Left lobe of liver (tissue), 2 donors: ENCODE measurements at regions not wholly inside any gene's neighbourhood (a gene's known extent, or its start where the extent isn't known, plus 50 kb on each side); places are given as distances from the start of the nearest gene placed in this dataset.

Experiments
- ATAC-seq: fragments of 200-7000 bp; cut with Tn5 transposase; one replicate; pipeline ENCODE4 v1.9.1; 2020; ENCODE audit warnings: mild to moderate bottlenecking, moderate library complexity
- DNase-seq: peaks from one replicate; pipeline ENCODE4 v3.0.0-alpha.2; 2020; ENCODE audit warnings: low spot score
- donor health status: DM: no; HTN: no; CAD: no; lungs with moderate emphysema.
- donor health status: DM: no; HTN: yes; CAD: no.

GRCh38 chr15:38646716-38647115 lies 82.1 kb upstream of the RASGRP1 start:
- ATAC-seq, result no peak
- no peak for DNase-seq

DNA sequence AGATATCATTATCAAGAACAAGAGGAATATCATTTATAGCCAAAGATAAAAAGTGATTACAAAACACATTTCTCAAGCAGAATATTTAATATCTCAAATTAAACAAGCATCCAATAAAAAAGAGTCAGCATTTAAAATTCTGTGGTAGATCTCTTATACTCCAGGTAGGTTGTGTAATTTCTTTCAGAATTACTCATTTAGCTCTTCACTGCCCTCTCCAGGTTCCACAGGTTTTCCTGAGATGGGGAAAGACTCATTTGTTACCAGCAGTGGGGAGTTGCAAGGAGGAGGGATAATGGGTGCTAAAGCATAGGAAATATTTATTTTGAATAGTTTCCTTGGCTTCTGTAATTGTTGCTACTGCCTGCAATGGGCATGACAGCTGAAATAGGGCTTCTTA lies 83.1 kb upstream of the RASGRP1 start:
- ATAC-seq, result peak; percentile 73

DNA sequence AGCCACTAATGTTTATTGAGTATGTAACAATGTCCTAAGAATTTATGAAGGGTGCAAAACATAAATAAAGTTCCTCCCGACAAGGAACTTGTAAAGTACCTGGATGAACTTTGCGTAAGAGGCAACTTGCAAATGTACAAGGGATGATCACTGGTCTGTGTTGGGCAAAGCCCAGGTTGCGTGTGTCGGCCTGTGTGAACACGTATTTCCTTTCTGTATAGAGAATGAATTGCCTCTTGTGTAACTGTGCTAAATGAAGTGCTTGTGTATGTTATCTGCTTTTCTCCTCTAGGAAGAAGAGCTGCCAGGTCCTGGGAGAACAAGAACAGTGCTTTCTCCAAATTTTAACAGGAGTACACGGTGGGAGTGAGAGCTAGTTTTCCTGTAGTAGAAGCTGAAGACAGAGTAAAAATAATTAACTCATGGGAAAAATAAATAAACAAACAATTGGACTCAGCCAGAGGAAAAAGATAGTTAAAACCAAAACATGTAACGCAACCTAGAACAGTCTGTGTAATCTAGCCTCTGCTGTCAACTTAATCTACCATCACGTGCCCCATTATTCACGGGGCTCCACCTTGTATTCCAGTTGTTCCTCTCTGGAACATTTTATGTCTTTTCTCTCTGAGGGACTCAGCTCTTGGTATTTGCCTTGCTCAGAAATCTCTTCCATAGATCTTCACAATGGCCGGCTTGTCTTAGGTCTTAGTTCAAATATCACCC lies 83.7 kb upstream of the RASGRP1 start:
- ATAC-seq, result no peak
- no peak for DNase-seq

More for the DNA sequence above, 83.1 kb upstream of the RASGRP1 start:
- no peak for DNase-seq

GRCh38 chr15:38650384-38650783 lies 85.8 kb upstream of the RASGRP1 start:
- DNase-seq (no peak), ATAC-seq (no peak)

- DNase-seq (no peak), ATAC-seq (no peak)
Measured at GRCh38 chr15:38650936-38651327, 86.3 kb upstream of the RASGRP1 start.

GRCh38 chr15:38651328-38652038 lies 86.9 kb upstream of the RASGRP1 start:
- DNase-seq (no peak), ATAC-seq (no peak)

GRCh38 chr15:38652183-38652794 lies 87.7 kb upstream of the RASGRP1 start:
- DNase-seq (no peak), ATAC-seq (no peak)

- no peak for ATAC-seq
Measured at GRCh38 chr15:38652998-38653397, 88.4 kb upstream of the RASGRP1 start.

DNA sequence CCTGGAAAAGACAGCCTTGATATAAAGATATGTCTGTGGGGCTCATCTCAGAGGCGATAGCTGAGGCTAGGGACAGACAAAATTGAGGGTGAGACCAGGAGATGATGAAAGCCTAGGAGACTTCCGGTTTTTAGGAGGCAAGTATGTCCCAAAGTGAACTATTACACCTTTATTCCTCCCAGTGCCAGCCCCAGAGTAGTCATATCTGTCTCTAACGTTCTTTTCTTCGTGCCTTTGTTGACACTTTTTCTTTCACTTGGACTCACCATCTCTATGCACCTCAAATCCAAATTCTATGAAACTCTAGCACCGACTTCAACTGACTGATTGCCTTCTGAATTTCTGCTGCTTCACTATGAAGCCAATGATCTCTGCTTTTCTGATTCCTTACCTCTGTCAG lies 93.8 kb upstream of the RASGRP1 start:
- DNase-seq (no peak), ATAC-seq (no peak)

More at GRCh38 chr15:38652998-38653397, 88.4 kb upstream of the RASGRP1 start:
- DNase-seq, result no peak

- ATAC-seq (no peak), DNase-seq (no peak)
Measured at GRCh38 chr15:38660738-38661137, 96.1 kb upstream of the RASGRP1 start.

DNA sequence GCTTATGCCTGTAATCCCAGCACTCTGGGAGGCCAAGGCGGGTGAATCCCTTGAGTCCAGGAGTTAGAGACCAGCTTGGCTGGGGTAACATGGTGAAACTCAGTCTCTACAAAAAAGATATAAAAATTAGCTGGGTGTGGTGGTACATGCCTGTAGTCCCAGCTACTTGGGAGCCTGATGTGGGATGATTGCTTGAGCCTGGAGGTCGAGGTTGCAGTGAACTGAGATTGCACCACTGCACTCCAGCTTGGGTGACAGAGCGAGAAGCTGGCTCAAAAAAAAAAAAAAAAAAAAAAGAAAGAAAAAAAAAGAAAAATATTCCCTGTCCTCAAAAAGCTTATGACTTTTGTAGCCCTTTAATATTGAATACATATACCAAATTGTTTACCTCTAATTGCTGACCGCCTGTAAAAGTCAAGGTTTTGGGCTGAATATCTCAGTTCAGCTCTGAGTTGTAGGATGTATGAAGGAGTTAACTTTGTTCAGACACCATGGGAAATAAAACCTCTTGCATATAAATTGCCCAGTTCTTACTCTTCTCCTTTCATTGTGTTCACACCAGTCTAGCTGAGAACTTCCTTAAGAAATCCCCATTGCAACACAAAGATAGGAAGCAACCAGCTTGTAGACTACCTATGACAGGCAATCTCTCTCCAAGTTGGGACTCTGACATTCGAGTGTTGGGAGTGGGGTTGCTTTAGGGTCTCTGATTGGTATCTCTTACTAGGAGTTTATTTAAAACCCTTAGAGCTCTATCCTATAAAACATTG lies 97.6 kb upstream of the RASGRP1 start:
- no peak for ATAC-seq
- no peak for DNase-seq

GRCh38 chr15:38662805-38663204 lies 98.2 kb upstream of the RASGRP1 start:
- no peak for DNase-seq
- ATAC-seq, result no peak

DNA sequence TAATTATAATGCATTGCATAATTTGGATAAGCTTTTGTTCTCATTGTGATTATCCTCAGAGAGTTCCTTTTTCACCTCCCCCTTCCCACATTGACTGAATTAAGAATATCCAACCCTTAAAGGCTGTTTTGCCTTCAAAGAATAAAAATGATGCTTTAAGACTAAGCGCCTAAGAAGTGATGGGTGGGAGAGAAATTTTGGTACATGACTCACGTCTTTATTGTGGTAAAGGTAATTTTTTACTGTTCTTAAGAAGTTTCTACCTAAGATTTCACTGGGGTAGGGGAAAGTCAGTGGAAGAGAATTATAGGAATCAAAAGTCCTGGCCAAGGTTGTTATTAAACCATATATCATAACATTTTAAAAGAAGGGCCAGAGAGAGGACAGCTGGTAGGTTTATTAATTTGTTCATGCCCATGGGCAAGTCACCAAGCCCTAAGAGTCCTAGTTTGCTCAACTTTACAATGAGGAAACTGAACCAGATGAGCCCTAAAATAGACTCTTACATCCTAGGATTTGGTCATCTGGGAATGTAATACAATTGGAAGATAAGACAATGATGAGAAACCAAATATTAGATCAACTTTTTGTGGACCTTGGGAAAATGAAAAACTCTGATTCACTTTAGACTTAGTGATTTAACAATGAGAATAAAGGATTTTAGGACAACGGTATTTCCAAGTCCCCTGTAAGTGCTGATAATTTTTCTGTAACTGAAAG lies 101.1 kb upstream of the RASGRP1 start:
- DNase-seq (no peak), ATAC-seq (no peak)

- DNase-seq (no peak), ATAC-seq (no peak)
Measured at GRCh38 chr15:38666865-38667510, 102.4 kb upstream of the RASGRP1 start.

GRCh38 chr15:38667890-38668850 lies 103.6 kb upstream of the RASGRP1 start:
- ATAC-seq (no peak), DNase-seq (no peak)

DNA sequence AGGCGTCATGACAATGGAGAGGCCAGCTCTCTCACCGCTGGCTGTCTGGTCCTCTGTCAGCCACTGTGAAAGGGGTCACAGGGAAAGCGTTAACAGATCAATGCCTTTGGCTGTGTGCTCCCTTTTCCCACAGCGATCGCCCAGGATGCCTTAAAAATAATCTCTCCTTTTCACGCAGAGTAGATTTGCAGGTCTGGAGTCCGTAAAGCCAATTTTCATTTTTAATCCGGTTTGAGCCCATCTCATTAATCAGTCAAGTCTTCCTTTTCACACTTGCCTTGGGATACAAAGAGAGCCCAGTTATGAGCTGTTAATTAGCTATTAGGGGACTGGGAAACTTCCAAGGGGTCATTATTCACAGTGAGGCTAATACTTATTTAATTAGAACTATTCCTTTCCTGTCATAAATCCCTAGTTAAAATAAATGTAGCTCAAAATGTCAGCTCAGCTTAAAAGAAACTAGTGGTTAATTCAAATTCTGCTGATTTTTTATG lies 104.3 kb upstream of the RASGRP1 start:
- DNase-seq (no peak), ATAC-seq (no peak)

GRCh38 chr15:38670128-38671005 lies 105.8 kb upstream of the RASGRP1 start:
- no peak for DNase-seq
- no peak for ATAC-seq

DNA sequence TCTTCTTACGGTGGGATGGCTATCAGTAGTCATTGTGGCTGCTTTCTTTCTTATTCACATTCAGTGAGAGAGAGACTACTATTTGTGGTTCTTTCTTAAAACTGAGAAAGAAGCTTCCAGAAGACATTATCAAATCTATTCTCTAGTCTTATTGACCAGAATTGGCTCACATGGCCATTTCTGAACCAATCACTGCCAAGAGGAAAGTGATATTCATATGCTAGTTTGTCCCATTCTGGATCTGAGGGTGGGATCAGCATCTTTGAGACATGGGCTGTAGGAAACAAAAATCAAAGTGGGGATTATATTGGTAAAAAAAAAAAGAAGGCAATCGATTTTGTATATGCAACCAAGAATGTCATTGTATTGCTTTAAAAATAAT lies 106.4 kb upstream of the RASGRP1 start:
- no peak for ATAC-seq
- DNase-seq, result no peak
